Hepatocyte (in vitro differentiated cells): ENCODE measurements at regions not wholly inside any gene's neighbourhood (a gene's known extent, or its start where the extent isn't known, plus 50 kb on each side); places are given as distances from the start of the nearest gene placed in this dataset.

Source experiments
- EZH2 ChIP-seq: fragments of 200-600 bp; sonication (generic); IDR thresholded peaks from 2 replicates; pipeline ENCODE4 v1.6.1; 2016; ENCODE audit warnings: antibody characterized with exemption, mild to moderate bottlenecking, borderline replicate concordance
- TF ChIP-seq, protein P1 (sequence below): fragments of 200-600 bp; sonication (generic); IDR thresholded peaks from 2 replicates; pipeline ENCODE4 v1.5.1; 2016; ENCODE audit warnings: antibody characterized with exemption, mild to moderate bottlenecking; ENCODE audit not compliant: poor library complexity

GRCh38 chr1:200323856-200324400 is 85.9 kb downstream of the ZNF281 start:
- TF ChIP-seq, protein P1, sequence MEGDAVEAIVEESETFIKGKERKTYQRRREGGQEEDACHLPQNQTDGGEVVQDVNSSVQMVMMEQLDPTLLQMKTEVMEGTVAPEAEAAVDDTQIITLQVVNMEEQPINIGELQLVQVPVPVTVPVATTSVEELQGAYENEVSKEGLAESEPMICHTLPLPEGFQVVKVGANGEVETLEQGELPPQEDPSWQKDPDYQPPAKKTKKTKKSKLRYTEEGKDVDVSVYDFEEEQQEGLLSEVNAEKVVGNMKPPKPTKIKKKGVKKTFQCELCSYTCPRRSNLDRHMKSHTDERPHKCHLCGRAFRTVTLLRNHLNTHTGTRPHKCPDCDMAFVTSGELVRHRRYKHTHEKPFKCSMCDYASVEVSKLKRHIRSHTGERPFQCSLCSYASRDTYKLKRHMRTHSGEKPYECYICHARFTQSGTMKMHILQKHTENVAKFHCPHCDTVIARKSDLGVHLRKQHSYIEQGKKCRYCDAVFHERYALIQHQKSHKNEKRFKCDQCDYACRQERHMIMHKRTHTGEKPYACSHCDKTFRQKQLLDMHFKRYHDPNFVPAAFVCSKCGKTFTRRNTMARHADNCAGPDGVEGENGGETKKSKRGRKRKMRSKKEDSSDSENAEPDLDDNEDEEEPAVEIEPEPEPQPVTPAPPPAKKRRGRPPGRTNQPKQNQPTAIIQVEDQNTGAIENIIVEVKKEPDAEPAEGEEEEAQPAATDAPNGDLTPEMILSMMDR: no peak
- no peak for TF ChIP-seq EZH2
